Activated CD8-positive, alpha-beta memory T cell treated with anti-CD3 and anti-CD28 coated beads for 24 hours (primary cell): ENCODE measurements at regions not wholly inside any gene's neighbourhood (a gene's known extent, or its start where the extent isn't known, plus 50 kb on each side); places are given as distances from the start of the nearest gene placed in this dataset.

Experiments
- DNase-seq: peaks from one replicate; pipeline ENCODE4 v3.0.0-alpha.2; 2020

- no peak for DNase-seq
Observed at GRCh38 chr13:78325585-78325984, 277.8 kb downstream of the POU4F1 start.

GRCh38 chr13:78323848-78324247, 279.5 kb downstream of the POU4F1 start:
- DNase-seq = no peak

GRCh38 chr13:78323040-78323439, 280.3 kb downstream of the POU4F1 start:
- DNase-seq = no peak

- DNase-seq = no peak
Observed at GRCh38 chr13:78319101-78319627, 284.2 kb downstream of the POU4F1 start.

DNA sequence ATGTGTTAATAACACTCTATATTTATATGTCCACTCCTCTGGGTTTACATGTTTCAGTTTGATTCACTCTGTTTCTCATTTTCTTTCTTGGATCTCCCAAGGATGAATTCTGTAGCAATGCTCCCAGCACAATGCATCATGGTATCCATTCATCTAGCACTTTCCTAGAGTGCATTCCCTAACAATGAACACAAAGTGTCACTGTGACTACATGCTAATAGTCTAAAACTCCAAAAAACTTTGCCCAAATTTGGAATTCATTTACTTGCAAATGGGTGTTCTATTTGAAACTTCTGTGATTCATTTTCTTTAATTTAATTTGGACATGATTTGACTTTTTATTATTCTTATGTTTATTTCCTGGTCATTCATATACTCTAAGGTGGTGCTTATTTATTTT, 286.3 kb downstream of the POU4F1 start:
- DNase-seq = no peak

DNA sequence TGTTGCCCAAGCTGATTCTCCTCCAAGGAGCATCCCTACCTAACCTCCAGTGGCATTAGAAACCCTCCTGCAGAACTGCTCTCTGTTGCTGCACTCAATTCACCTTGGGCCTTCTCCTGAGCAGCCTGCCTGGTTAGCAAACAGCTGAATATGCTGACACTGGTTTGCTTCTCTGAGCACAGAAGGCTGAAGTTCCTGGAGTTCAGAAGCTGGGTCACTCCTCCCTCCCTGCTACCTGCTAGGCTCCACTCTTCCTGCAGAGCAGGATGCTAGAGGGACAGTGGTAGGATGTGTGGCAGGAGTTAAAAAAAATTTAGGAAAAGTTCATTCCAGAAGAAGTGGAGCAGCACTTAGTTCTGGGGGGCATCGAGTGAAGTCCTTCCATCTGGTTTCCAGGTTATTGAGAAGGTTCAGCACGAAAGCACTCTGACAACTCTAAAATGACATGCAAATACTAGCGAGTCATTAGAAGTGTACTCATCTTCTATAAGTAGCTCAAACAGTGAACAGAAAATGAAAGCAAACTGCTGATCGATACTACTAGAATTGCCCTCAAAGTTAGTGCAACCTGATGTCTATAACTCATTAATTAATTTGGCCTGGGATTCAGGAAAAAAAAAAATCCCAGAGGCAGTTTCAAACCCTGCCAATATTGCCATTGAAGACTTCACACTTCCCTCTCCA, 293.7 kb downstream of the POU4F1 start:
- no peak for DNase-seq

- no peak for DNase-seq
Observed at GRCh38 chr13:78306519-78307206, 296.7 kb downstream of the POU4F1 start.

- DNase-seq = no peak
Observed at GRCh38 chr13:78305171-78305570, 298.2 kb downstream of the POU4F1 start.

DNA sequence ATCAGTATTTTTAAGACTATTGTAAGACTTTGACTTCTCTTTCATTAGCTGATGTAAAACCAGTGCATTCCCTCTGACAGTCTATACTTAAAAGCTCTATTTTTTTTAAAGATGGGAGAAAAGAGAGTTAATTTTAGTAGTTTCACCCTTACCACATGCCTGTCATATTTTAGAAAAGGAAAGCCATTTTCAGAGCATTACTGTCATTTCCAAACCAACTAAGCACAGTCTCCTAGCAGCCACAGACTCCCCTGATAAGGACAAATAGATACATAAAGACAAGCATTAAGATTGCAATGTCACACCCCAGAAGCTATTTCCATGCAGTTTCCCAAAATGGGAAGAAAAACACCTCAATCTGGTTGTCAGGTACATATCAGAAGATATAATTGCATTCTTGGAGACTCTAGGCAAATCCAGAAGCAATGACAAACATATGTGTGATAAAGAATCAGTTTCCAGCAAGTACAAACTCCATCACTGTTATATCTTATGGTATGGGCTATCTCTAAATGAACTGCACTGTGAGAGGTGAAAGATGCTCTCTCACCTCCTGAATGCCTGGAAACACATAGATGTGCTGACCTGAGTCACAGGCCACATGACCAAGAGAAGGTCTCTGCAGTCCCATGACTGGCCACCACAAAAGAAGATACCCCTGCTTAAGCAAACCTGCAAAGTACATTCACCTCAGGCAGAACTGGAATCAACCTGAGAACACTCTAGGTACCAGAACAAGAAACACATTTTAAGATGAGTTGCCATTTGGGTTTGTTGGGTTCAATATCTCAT, 303.3 kb downstream of the POU4F1 start:
- no peak for DNase-seq

GRCh38 chr13:78298657-78299056, 304.7 kb downstream of the POU4F1 start:
- DNase-seq = no peak

DNA sequence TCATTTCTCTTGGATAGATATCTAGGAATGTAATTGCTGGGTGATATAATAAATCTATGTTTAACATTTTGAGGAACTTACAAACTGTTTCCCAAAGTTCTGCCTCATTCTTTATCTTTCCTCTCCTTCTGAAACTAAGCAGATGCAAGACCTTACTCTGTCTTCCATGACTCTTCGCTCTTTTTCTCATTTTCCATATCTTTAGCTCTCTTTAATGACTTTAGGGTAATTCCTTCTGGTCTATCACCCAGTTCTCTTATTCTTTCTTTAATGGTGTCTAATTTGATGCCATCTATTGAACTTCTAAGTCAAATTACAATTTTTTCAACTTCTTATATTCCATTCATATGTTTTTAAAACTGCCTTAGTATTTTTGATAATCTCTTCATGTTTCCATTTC, 316.6 kb downstream of the POU4F1 start:
- no peak for DNase-seq

- DNase-seq = no peak
Observed at GRCh38 chr13:78265098-78265497, 338.3 kb downstream of the POU4F1 start.

- DNase-seq = no peak
Observed at GRCh38 chr13:78258304-78258703, 339.7 kb upstream of the EDNRB start.

DNA sequence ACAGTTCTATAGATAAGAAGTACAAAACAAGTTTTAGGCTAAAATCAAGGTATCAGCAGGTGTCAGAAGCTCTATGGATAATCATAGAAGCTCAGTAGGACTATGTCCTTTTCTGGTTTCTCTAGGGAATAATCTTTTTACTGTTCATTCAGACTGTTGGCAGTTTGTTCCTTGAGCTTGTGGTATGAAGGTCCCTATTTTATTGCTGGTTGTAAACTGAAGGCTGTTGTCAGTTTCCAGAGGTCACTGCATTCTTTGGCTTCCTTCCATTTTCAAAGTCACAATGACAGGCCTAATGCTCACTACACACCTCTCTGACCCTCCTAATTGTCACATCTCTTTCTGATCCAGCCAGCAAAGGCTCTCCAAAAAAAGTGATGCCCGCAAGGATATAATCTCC, 337.9 kb upstream of the EDNRB start:
- no peak for DNase-seq

- no peak for DNase-seq
Observed at GRCh38 chr13:78254113-78254512, 335.5 kb upstream of the EDNRB start.

DNA sequence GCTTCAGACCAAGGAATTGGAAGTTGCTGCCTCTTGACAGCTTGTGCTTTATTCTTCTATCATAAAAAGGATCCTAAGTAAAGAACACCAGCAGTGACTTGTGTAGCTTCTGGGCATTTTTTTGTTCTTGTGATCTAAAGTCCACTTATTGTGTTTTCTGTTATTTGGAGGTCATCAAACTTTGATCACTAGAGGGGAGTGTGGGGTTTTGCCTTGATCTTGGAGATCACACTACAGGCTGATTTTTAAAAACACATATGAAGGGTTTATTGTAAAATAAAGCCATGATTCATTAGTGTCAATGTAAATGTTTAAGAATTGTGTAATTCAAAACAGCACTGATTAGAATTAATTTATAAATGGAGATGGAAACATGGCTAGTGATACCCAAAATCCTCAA, 328.7 kb upstream of the EDNRB start:
- no peak for DNase-seq

DNA sequence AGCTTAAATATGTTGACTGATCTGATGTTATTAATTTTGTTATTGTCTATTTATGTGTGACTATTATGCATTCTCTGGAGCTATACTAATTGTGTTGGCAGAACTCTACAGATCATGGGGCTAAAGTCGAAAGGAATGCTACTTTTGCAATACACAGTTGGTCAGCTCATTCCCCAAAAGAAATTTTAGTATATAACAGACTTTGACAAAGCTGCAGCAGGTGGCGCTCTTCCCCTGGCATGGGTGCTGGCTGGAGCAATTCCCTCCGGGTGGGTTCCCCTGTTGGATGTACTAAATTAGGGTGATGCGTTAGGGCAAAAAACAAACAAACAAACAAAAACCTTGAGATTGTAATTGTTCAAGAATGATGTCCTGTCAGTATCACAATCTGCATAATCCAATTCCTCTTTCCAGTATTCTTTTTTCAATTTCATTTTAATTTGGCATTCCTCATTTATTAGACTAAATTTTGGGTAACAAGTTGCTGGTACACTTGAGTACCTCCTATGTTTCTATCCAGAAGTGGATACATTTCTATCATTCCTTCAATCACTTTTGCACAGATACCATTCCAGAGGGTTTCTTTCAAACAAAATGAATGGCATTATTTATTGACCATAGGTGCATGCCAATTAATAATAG, 322.8 kb upstream of the EDNRB start:
- no peak for DNase-seq

DNA sequence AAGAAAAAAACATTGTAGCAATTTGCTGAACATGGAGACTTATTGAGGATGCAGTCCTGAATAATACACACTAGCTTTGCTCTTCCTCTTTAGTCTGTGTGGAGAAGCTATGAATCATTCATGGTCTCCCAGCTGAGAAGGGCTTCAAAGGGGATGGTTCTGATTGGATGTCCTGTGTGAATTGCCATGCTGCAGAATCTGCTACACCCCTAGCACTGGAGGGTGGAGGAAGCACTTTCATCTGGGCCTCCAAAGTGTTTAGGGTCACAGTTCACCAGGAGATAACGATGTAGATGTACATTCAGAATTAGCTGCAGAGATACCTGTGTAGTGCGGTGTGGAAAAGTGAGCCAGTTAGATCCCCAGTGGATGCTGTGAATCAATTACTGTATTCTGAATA, 321.1 kb upstream of the EDNRB start:
- no peak for DNase-seq

- no peak for DNase-seq
Observed at GRCh38 chr13:78238911-78239310, 320.3 kb upstream of the EDNRB start.

- no peak for DNase-seq
Observed at GRCh38 chr13:78228940-78229339, 310.3 kb upstream of the EDNRB start.

DNA sequence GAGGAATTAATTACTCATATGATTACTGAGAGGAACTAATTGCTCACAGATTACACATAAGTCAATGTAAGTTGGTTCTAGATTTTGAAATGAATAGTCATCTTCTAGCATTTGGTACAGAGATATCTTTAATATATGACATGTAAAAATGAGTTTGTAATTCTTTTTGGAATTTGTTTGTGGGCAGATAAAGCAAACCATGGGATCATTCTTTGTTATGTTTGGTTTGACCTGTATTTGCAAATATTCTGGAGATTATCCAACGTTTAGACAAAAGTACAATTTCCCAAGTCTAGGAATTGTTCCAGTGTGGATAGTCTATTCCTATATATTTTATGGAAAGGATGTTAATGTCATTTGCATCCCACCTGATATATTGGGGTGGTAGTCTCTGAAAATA, 309.6 kb upstream of the EDNRB start:
- DNase-seq = no peak

GRCh38 chr13:78227709-78228108, 309.1 kb upstream of the EDNRB start:
- DNase-seq = no peak

GRCh38 chr13:78215458-78216108, 297.0 kb upstream of the EDNRB start:
- DNase-seq = no peak
